ENCODE measurements at regions not wholly inside any gene's neighbourhood (a gene's known extent, or its start where the extent isn't known, plus 50 kb on each side); places are given as distances from the start of the nearest gene placed in this dataset. TPM values are rescaled to one million over a fixed set of nuclear protein-coding genes. Genes with fewer than 3 reads are reported as not detected.
A peak's percentile ranks its signal among the peaks of the same experiment; 100 is the strongest.
"Not testable (repeated sequence)": the region's sequence is repeated elsewhere in the genome, so short reads cannot be mapped to it uniquely, and the experiment has no call there.

- Histone ChIP-seq H2BK5ac (ENCODE audit: low read length) (no peak overlapping the region), H3K36me3 (ENCODE audit: control insufficient read depth, insufficient read depth, low read length) (no peaks in the 10 kb centered on the region), H3K4me3 (ENCODE audit: low read length) (no peak overlapping the region), H3K4me1 (ENCODE audit: control insufficient read depth, low read depth, low read length) (no peaks in the 10 kb centered on the region), H3K23ac (ENCODE audit: low read length) (no peak overlapping the region), H3K9ac (ENCODE audit: low read length) (no peak overlapping the region), H2BK120ac (ENCODE audit: low read depth, low read length) (no peak overlapping the region), H3K79me1 (ENCODE audit: low read length) (no peaks in the 10 kb centered on the region), H3K18ac (ENCODE audit: low read length) (no peak overlapping the region), H2AK5ac (ENCODE audit: low read length) (no peak overlapping the region), H3K4me2 (ENCODE audit: low read length) (no peak overlapping the region), H3K79me2 (ENCODE audit: control insufficient read depth, insufficient read depth, low read length) (no peaks in the 10 kb centered on the region), H3K4ac (ENCODE audit: low read depth, low read length) (no peak overlapping the region), H4K8ac (ENCODE audit: low read depth, low read length) (no peak overlapping the region), H3K56ac (ENCODE audit: low read length) (no peak overlapping the region), H4K5ac (ENCODE audit: low read length) (no peak overlapping the region), H2BK15ac (replicated peaks; ENCODE audit: low read depth) (no peak overlapping the region), H3K27ac (ENCODE audit: low read depth, low read length) (no peak overlapping the region), H3K27me3 (ENCODE audit: insufficient read depth, low read length, poor library complexity) (no peaks in the 10 kb centered on the region)
- no peak for DNase-seq
- no CpG with 5 or more reads among the region's 5 CpGs for WGBS (ENCODE audit: extremely low coverage, insufficient coverage, low lambda C conversion rate)
Measured at GRCh38 chr6:119423996-119424395, 74.4 kb upstream of the MAN1A1 start.

DNA sequence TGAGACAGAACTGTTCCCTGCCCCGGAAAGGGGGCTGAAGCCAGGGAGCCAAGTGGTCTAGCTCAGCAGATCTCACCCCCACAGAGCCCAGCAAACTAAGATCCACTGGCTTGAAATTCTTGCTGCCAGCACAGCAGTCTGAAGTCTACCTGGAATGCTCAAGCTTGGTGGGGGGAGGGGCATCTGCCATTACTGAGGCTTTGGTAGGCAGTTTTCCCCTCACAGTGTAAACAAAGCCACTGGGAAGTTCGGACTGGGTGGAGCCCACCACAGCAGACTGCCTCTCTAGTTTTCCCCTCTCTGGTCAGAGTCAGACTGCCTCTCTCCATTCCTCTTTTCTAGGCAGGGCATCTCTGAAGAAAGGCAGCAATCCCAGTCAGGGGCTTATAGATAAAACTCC is 68.5 kb upstream of the MAN1A1 start:
- H3K9ac ChIP-seq (ENCODE audit: low read length); H3K56ac ChIP-seq (ENCODE audit: low read length); H2BK15ac ChIP-seq (replicated peaks; ENCODE audit: low read depth); H2BK120ac ChIP-seq (ENCODE audit: low read depth, low read length); H3K18ac ChIP-seq (ENCODE audit: low read length); H2BK5ac ChIP-seq (ENCODE audit: low read length); H3K4me3 ChIP-seq (ENCODE audit: low read length); H3K4me2 ChIP-seq (ENCODE audit: low read length); H4K5ac ChIP-seq (ENCODE audit: low read length); H3K79me1 ChIP-seq (ENCODE audit: low read length); H2AK5ac ChIP-seq (ENCODE audit: low read length); H3K27ac ChIP-seq (ENCODE audit: low read depth, low read length); H4K8ac ChIP-seq (ENCODE audit: low read depth, low read length); H3K27me3 ChIP-seq (ENCODE audit: insufficient read depth, low read length, poor library complexity); H3K23ac ChIP-seq (ENCODE audit: low read length); H3K79me2 ChIP-seq (ENCODE audit: control insufficient read depth, insufficient read depth, low read length); H3K36me3 ChIP-seq (ENCODE audit: control insufficient read depth, insufficient read depth, low read length); H3K4ac ChIP-seq (ENCODE audit: low read depth, low read length); DNase-seq; H3K4me1 ChIP-seq (ENCODE audit: control insufficient read depth, low read depth, low read length): not testable (repeated sequence)
- WGBS (ENCODE audit: extremely low coverage, insufficient coverage, low lambda C conversion rate), result no CpG with 5 or more reads among the region's 2 CpGs

DNA sequence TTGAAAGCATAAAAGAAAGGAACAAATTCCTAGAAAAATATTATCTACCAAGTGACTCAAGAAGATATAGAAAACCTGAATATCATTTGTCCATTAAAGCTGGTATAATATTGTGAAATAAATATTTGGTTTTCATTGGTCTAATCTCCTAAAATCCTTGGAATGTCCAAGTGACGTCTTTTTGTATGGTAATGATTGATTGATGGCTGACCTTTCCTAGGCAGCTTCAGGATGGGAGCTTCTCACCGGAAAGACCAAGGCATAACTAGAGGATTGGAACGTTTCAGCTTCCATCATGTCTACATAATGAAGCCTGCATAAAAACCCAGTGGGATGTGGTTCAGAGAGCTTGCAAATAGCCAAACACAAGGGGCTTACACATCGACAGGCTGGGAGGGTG is 57.6 kb upstream of the MAN1A1 start:
- no peaks in the 10 kb centered on the region for H3K27me3 ChIP-seq (ENCODE audit: insufficient read depth, low read length, poor library complexity)
- no peaks in the 10 kb centered on the region for H3K79me1 ChIP-seq (ENCODE audit: low read length)
- H3K4me1 ChIP-seq (ENCODE audit: control insufficient read depth, low read depth, low read length), result no peaks in the 10 kb centered on the region
- H3K27ac ChIP-seq (ENCODE audit: low read depth, low read length), result no peak overlapping the region
- no peaks in the 10 kb centered on the region for H3K79me2 ChIP-seq (ENCODE audit: control insufficient read depth, insufficient read depth, low read length)
- no peak overlapping the region for H3K56ac ChIP-seq (ENCODE audit: low read length)
- H3K23ac ChIP-seq (ENCODE audit: low read length), result no peak overlapping the region
- H3K36me3 ChIP-seq (ENCODE audit: control insufficient read depth, insufficient read depth, low read length), result no peaks in the 10 kb centered on the region
- DNase-seq, result no peak
- H4K5ac ChIP-seq (ENCODE audit: low read length), result no peak overlapping the region
- no peak overlapping the region for H3K18ac ChIP-seq (ENCODE audit: low read length)
- H2BK15ac ChIP-seq (replicated peaks; ENCODE audit: low read depth), result no peak overlapping the region
- no peak overlapping the region for H3K4me2 ChIP-seq (ENCODE audit: low read length)
- no CpG with 5 or more reads among the region's 4 CpGs for WGBS (ENCODE audit: extremely low coverage, insufficient coverage, low lambda C conversion rate)
- H3K9ac ChIP-seq (ENCODE audit: low read length), result no peak overlapping the region
- H3K4me3 ChIP-seq (ENCODE audit: low read length), result no peak overlapping the region
- no peak overlapping the region for H2AK5ac ChIP-seq (ENCODE audit: low read length)
- no peak overlapping the region for H3K4ac ChIP-seq (ENCODE audit: low read depth, low read length)
- no peak overlapping the region for H2BK120ac ChIP-seq (ENCODE audit: low read depth, low read length)
- H2BK5ac ChIP-seq (ENCODE audit: low read length), result no peak overlapping the region
- H4K8ac ChIP-seq (ENCODE audit: low read depth, low read length), result no peak overlapping the region

GRCh38 chr6:119405114-119405513 is 55.6 kb upstream of the MAN1A1 start:
- H3K23ac ChIP-seq (ENCODE audit: low read length); H4K5ac ChIP-seq (ENCODE audit: low read length); H2AK5ac ChIP-seq (ENCODE audit: low read length); H3K4me1 ChIP-seq (ENCODE audit: control insufficient read depth, low read depth, low read length); H3K36me3 ChIP-seq (ENCODE audit: control insufficient read depth, insufficient read depth, low read length); H3K27me3 ChIP-seq (ENCODE audit: insufficient read depth, low read length, poor library complexity); H2BK5ac ChIP-seq (ENCODE audit: low read length); H2BK120ac ChIP-seq (ENCODE audit: low read depth, low read length); H3K79me1 ChIP-seq (ENCODE audit: low read length); H3K4me2 ChIP-seq (ENCODE audit: low read length); H3K56ac ChIP-seq (ENCODE audit: low read length); H3K4me3 ChIP-seq (ENCODE audit: low read length); H2BK15ac ChIP-seq (replicated peaks; ENCODE audit: low read depth); DNase-seq; H4K8ac ChIP-seq (ENCODE audit: low read depth, low read length); H3K79me2 ChIP-seq (ENCODE audit: control insufficient read depth, insufficient read depth, low read length); H3K9ac ChIP-seq (ENCODE audit: low read length); H3K27ac ChIP-seq (ENCODE audit: low read depth, low read length); H3K4ac ChIP-seq (ENCODE audit: low read depth, low read length); H3K18ac ChIP-seq (ENCODE audit: low read length): not testable (repeated sequence)
- WGBS (ENCODE audit: extremely low coverage, insufficient coverage, low lambda C conversion rate), result no CpG with 5 or more reads among the region's 2 CpGs

Small RNA genes in the stretch of these regions (small RNA-seq; reads per million reads assigned to genes)
- gene COX6A1P3 (ENCODE audit: insufficient read depth), result not detected
- not detected for gene MIR3144 (ENCODE audit: insufficient read depth)
- 1.8 reads per million, percentile 8 among the genes with 10 or more reads in this experiment for gene RNA5SP215 (ENCODE audit: insufficient read depth)
- gene RNU6-214P (ENCODE audit: insufficient read depth), result not detected

Measured in mesendoderm (in vitro differentiated cells).